ENCODE measurements at regions not wholly inside any gene's neighbourhood (a gene's known extent, or its start where the extent isn't known, plus 50 kb on each side); places are given as distances from the start of the nearest gene placed in this dataset.

DNA sequence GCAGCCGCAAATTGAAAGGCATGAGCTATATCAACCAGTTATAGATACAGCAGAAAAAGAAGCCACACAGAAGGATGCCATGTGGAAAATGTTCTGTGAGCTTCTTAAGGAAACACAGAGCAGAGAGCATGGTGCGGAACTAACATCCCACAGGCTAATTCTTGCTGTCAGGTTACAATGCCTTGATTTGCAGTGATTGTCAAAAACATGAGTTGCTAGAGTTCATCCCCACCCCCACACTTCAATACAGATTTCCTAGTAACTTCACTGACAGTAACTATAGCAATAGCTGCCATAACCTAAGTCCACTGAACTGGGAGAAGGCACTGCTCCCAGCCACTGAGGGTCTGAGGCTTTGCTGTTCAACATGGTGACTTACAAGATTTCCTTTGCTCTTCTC is 821.6 kb downstream of the SQOR start:
- CTCF ChIA-PET: no interaction called here
- DNase-seq: no peak
- Mint-ChIP-seq H3K36me3 (no peaks in the 10 kb centered on the region), H3K27me3 (no peaks in the 10 kb centered on the region), H3K27ac (no peak overlapping the region), H3K9me3 (ENCODE audit: low read depth) (peaks cover 6% of the 10 kb centered on the region), H3K4me1 (no peaks in the 10 kb centered on the region), H3K4me3 (no peak overlapping the region)
- no peak for ATAC-seq

DNA sequence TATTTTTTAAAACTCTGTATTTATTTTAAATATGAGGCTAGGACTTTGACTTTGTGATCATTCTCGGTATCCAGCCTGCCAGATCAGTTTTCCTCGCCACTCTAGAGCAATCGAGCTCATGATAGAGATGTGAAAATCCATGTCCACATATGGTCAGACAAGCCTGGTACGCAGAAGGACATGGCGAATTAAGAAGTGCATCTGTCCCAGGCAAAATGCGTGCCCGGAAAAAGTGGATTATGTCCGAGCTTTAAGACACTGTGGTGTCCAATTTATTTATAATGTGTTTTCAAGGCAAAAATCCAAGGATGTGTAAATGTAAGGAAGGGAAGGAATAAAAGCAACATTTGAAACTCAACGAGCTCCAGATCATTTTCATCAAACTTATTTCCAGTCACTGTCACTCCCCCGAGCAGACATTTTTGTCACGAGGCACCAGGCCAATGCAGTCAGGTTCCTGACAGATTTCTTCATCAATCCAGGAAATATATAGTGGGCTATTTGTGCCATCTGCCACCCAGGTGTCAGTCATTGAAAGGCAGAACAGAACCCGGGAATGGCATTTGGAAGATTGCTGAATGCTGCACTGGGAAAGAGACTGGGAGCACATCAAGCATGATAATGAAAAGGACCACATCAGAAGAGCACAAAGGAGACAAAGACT is 825.7 kb downstream of the SQOR start:
- Mint-ChIP-seq H3K27me3 (no peaks in the 10 kb centered on the region), H3K9me3 (ENCODE audit: low read depth) (peaks cover 8% of the 10 kb centered on the region), H3K27ac (no peak overlapping the region), H3K36me3 (no peaks in the 10 kb centered on the region), H3K4me3 (no peak overlapping the region), H3K4me1 (no peaks in the 10 kb centered on the region)
- DNase-seq (no peak), ATAC-seq (no peak)
- CTCF ChIA-PET: no interaction called here

DNA sequence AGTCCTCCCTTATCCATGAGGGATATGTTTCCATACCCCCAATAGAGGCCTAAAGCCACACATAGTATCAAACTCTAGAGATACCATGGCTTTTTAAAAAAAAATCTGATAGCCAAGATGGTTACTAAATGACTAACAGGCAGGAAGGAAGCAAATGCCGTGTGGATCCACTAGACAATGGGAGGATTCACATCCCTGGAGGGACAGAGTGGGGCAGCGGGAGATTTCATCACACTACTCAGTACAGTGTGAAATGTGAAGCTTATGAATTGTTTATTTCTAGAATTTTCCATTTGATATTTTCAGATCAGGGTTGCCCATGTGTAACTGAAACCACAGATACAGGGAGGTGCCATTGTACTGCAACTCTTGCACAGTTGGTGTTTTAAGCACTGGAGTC is 826.6 kb downstream of the SQOR start:
- ATAC-seq (no peak), DNase-seq (no peak)
- Mint-ChIP-seq H3K9me3 (ENCODE audit: low read depth) (peaks cover 11% of the 10 kb centered on the region), H3K27ac (no peak overlapping the region), H3K27me3 (no peaks in the 10 kb centered on the region), H3K36me3 (no peaks in the 10 kb centered on the region), H3K4me1 (no peaks in the 10 kb centered on the region), H3K4me3 (no peak overlapping the region)
- CTCF ChIA-PET: no interaction called here

DNA sequence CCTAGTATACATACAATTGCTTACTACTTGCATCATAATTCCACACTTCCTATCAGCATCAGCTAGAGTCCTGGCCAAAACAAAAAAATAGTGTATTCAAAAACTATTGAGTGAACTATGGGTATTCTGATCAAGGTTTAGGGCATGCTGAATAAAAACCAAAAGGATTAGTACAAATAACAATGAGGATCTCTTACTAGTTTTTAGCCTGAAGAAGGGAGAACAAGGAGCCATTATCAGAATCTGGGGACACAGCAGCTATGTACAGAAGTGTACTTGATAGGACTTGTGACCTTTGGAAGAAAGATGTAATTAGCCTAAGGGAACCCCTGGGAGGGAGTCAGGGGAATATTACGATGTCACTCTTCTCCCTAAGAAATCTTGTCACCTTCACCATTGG is 832.2 kb downstream of the SQOR start:
- ATAC-seq (no peak), DNase-seq (no peak)
- Mint-ChIP-seq H3K9me3 (ENCODE audit: low read depth) (peaks cover 16% of the 10 kb centered on the region), H3K27ac (no peak overlapping the region), H3K36me3 (no peaks in the 10 kb centered on the region), H3K4me3 (no peak overlapping the region), H3K4me1 (no peaks in the 10 kb centered on the region), H3K27me3 (no peaks in the 10 kb centered on the region)
- CTCF ChIA-PET: no interaction called here

DNA sequence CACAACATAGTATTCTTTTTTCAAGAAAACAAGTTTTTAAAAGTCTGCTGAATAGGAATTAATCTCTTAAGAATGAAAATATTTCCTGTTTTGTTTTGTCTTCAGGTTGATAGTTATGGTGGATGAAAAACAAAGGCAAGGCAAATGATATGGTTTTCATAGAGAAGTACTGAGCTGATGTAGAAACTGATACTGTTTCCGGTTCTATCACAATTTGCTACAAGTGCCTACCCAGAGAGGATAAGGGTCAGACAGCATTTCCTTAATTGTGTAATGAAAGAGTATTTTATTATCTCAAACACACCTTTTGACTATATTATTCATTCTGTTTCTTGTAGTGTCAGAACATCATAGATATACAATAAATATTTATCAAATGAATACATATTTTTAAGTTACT is 836.3 kb downstream of the SQOR start:
- Mint-ChIP-seq H3K4me3 (no peak overlapping the region), H3K27me3 (no peaks in the 10 kb centered on the region), H3K27ac (no peak overlapping the region), H3K36me3 (no peaks in the 10 kb centered on the region), H3K9me3 (ENCODE audit: low read depth) (peaks cover 13% of the 10 kb centered on the region), H3K4me1 (no peaks in the 10 kb centered on the region)
- CTCF ChIA-PET: no interaction called here
- ATAC-seq (no peak), DNase-seq (no peak)

DNA sequence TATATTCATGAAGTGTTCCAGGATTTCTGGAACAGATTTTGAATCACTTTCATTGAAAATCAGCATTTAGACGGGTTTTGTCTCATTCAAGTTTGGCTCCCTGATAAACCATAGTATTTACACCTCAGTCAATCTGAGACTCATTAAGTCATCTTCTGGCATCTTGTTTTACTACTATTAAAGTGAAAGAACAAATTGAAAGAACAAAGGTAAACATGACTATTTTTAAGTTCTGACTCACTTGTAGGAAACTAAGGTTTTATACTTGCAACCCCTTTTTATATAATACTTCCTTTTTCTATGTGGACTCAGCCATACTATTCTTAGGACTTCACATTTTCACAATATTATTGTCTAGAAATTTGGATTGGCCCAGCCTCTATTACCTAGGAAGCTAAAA is 854.4 kb downstream of the SQOR start:
- no peaks in the 10 kb centered on the region for H3K4me1 Mint-ChIP-seq
- no peaks in the 10 kb centered on the region for H3K27me3 Mint-ChIP-seq
- CTCF ChIA-PET: no interaction called here
- H3K9me3 Mint-ChIP-seq (ENCODE audit: low read depth): peaks cover 14% of the 10 kb centered on the region
- no peak overlapping the region for H3K27ac Mint-ChIP-seq
- no peak for DNase-seq
- H3K4me3 Mint-ChIP-seq: no peak overlapping the region
- ATAC-seq: no peak
- no peaks in the 10 kb centered on the region for H3K36me3 Mint-ChIP-seq

DNA sequence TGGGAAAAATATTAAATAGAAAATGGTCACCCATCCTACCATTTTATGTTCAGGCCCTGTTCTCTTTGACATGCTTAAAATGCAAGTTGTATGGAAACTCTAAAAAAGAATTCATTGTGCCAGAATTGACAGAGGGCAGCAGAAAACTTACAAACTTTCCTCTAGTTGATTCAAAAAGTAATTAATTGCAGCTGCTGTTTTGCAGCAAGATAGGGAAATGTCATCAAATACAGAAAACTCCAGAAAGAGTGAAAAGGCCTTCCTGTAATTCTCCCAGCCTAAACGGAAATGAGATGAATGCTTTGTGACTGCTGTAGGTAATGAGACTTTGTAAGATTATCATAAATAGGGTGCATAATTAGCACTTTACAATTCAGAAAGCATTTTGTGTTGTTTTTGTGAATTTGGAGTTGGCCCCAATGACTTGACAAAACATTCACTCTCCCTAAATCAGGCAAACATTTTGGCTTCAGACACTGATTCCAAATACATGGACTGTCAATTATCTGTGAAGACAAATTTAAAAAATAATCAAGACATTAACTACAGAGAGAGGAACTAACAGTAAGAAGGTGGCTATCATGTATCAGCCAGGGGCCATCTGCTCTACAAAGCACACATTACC is 861.8 kb downstream of the SQOR start:
- no peak overlapping the region for H3K27ac Mint-ChIP-seq
- CTCF ChIA-PET: no interaction called here
- H3K9me3 Mint-ChIP-seq (ENCODE audit: low read depth): peaks cover 13% of the 10 kb centered on the region
- no peak overlapping the region for H3K4me3 Mint-ChIP-seq
- H3K4me1 Mint-ChIP-seq: no peaks in the 10 kb centered on the region
- H3K27me3 Mint-ChIP-seq: no peaks in the 10 kb centered on the region
- DNase-seq: no peak
- no peak for ATAC-seq
- no peaks in the 10 kb centered on the region for H3K36me3 Mint-ChIP-seq

DNA sequence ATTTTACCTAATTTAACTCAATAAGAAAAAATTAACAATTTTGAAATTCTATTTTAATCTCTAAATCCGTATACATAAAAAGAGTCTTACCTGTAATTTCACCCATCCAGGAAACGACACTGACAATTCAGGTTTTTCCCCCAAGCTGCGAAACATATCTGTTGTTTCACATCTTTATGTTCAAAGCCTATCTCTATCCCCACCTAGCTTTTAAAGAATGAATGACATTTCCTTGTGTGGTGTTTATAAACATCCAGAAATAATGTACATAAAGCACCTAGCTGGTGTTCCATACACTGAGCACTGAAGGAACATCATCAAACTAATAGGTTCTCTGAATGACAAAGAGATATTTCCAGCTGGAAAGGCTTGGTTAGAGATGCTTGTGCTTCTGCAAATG is 867.8 kb downstream of the SQOR start:
- Mint-ChIP-seq H3K9me3 (ENCODE audit: low read depth) (peaks cover 7% of the 10 kb centered on the region), H3K27ac (no peak overlapping the region), H3K4me3 (no peak overlapping the region), H3K27me3 (no peaks in the 10 kb centered on the region), H3K4me1 (no peaks in the 10 kb centered on the region), H3K36me3 (no peaks in the 10 kb centered on the region)
- CTCF ChIA-PET: no interaction called here
- no peak for ATAC-seq
- DNase-seq: no peak

DNA sequence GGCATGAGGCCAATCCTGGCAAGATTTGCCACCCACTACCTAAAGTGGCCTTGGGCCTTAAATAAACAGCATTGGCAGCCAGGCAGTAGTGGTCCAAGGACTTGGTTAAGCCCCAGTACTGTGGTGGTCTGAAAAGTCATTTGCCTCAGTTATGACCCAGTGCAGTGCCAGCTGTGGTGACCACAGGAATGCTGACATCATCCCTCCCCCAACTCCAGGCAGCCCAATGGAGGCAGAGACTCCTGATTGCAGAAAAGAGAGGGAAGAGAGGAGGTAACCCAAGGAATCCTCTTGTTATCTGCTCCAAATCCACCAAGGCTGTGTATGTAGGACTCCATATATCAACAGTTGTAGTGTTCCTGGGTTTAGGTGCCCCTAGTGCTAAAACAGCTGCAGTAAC is 883.6 kb downstream of the SQOR start:
- Mint-ChIP-seq H3K27me3 (no peaks in the 10 kb centered on the region), H3K27ac (no peak overlapping the region), H3K36me3 (no peaks in the 10 kb centered on the region), H3K4me3 (no peak overlapping the region), H3K9me3 (ENCODE audit: low read depth) (peaks cover 8% of the 10 kb centered on the region), H3K4me1 (no peaks in the 10 kb centered on the region)
- CTCF ChIA-PET: no interaction called here
- DNase-seq: no peak
- ATAC-seq: no peak

DNA sequence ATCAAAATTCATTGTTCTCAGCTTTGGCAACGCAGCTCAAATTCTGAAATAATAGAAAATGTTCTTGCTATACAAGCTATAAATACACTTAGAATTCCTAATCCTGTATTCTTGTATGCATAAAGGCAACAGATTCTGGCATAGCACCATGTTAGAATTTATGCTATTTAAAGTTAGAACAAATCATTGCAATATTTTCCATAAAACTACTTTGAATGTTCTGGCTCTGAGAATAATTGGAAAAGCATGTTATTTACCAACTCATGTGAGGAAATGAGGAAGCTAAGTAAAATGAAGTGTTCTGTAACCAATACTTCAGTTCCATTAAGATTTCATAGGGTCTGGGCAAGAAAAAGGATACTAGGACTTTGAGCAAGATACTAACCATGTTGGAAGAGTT is 888.9 kb downstream of the SQOR start:
- Mint-ChIP-seq H3K4me3 (no peak overlapping the region), H3K27ac (no peak overlapping the region), H3K36me3 (no peaks in the 10 kb centered on the region), H3K9me3 (ENCODE audit: low read depth) (peaks cover 6% of the 10 kb centered on the region), H3K4me1 (no peaks in the 10 kb centered on the region), H3K27me3 (no peaks in the 10 kb centered on the region)
- ATAC-seq (no peak), DNase-seq (no peak)
- CTCF ChIA-PET: no interaction called here

DNA sequence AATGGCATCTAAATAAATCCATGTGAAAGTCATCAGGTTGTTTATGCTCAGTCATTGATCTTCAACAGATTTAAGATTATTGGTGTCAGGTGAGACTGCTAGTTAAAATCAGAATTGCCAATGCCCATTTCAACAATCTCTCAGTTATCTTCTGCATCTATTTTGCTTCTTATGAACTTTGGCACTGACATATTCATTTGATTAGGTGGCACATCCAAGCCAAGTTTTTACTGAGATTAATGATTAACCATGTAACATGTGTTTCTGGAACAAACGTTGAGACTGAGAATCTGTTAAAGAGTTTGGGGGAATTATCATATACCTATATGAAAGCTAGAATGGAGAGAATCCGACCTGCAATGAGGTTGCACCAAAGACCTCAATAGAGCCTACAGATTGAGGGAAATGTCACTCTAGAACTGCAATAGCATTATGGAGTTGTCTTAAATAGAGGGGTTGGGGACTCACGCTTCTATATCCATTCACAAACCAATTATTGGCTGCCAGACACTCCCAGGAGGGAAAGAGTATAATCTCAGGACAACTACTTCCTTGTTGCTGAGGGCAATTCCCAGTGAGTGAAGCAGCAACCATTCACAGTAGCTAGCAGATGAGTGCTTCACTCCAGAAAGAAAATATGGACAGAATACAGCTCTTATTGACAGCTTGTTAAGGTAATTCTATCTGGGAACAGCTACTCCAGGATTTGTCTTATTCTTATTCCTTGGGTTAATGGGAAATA is 891.3 kb downstream of the SQOR start:
- Mint-ChIP-seq H3K27ac (no peak overlapping the region), H3K9me3 (ENCODE audit: low read depth) (no peaks in the 10 kb centered on the region), H3K4me3 (no peak overlapping the region), H3K27me3 (no peaks in the 10 kb centered on the region), H3K36me3 (no peaks in the 10 kb centered on the region), H3K4me1 (no peaks in the 10 kb centered on the region)
- ATAC-seq (no peak), DNase-seq (no peak)
- CTCF ChIA-PET: no interaction called here

DNA sequence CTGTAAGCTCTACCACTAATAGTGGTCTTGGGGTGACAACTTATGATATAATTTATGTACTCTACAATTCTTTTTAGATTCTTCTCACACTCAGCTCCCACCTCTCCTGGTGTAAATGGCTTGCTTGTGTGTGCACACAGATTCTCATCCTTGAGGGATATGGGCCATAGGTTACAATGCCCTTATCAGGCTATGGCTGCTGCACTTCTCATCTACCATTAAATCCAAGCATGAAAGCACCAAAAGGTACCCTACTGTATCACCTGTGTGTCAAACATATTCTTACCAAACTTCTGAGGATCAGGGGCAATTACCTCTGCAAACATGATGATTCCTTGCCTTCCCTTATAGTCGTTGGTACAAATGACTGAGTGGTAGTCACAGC is 891.9 kb downstream of the SQOR start:
- CTCF ChIA-PET: no interaction called here
- Mint-ChIP-seq H3K9me3 (ENCODE audit: low read depth) (no peaks in the 10 kb centered on the region), H3K27ac (no peak overlapping the region), H3K4me3 (no peak overlapping the region), H3K36me3 (no peaks in the 10 kb centered on the region), H3K27me3 (no peaks in the 10 kb centered on the region), H3K4me1 (no peaks in the 10 kb centered on the region)
- no peak for ATAC-seq
- DNase-seq: no peak

DNA sequence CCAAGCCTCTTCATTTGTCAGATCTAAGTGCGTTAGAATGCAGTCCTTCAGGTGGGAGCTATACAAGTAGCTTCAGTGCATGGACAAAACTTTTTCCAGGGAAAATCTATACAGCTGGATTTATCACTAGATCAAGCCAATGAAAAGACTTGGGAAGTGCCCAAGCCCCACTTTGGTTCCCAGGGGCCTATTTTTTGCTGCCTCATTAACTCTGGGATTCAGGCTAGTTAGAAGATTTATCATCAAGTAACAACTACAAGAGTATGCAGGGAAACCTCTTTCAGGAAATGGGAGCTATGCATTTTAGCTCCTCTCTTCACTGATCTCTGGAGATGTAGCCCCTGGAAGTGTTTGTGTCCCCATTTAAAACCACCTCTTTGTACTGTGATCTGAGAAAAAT is 908.8 kb downstream of the SQOR start:
- no peak overlapping the region for H3K27ac Mint-ChIP-seq
- no peaks in the 10 kb centered on the region for H3K4me1 Mint-ChIP-seq
- ATAC-seq: no peak
- no peak for DNase-seq
- H3K9me3 Mint-ChIP-seq (ENCODE audit: low read depth): peaks cover 10% of the 10 kb centered on the region
- H3K36me3 Mint-ChIP-seq: no peaks in the 10 kb centered on the region
- no peak overlapping the region for H3K4me3 Mint-ChIP-seq
- H3K27me3 Mint-ChIP-seq: no peaks in the 10 kb centered on the region
- CTCF ChIA-PET: no interaction called here

DNA sequence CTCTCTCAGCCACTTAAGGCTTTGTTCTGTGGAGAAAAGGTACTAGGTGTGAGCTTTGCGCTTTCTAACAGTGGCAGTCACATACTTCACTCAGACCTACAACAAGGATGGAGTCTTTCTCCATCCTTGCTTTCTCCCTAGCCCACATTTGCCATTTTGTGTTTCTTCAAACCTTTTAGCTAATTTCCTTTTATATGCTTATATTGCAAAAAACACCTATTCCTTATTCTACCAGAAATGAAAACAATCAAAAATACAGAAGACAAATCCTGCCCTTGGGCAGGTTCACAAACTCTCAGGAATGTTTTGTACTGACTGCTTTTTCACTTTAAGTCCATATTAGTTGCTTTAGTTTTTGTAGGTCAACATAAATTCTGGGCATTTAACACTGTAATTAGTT is 914.2 kb downstream of the SQOR start:
- no peaks in the 10 kb centered on the region for H3K27me3 Mint-ChIP-seq
- CTCF ChIA-PET: no interaction called here
- H3K4me1 Mint-ChIP-seq: no peaks in the 10 kb centered on the region

More for the DNA sequence above, 914.2 kb downstream of the SQOR start:
- DNase-seq: no peak
- H3K36me3 Mint-ChIP-seq: no peaks in the 10 kb centered on the region
- ATAC-seq: no peak
- no peak overlapping the region for H3K4me3 Mint-ChIP-seq
- H3K9me3 Mint-ChIP-seq (ENCODE audit: low read depth): peaks cover 7% of the 10 kb centered on the region
- no peak overlapping the region for H3K27ac Mint-ChIP-seq

Data from activated CD8-positive, alpha-beta memory T cell treated with anti-CD3 and anti-CD28 coated beads, Interleukin-2, amount 10 ng/mL, durations not matched to agents 7 days and 5 days (primary cell).